ENCODE measurements at regions not wholly inside any gene's neighbourhood (a gene's known extent, or its start where the extent isn't known, plus 50 kb on each side); places are given as distances from the start of the nearest gene placed in this dataset.
"Not testable (repeated sequence)": the region's sequence is repeated elsewhere in the genome, so short reads cannot be mapped to it uniquely, and the experiment has no call there.

DNA sequence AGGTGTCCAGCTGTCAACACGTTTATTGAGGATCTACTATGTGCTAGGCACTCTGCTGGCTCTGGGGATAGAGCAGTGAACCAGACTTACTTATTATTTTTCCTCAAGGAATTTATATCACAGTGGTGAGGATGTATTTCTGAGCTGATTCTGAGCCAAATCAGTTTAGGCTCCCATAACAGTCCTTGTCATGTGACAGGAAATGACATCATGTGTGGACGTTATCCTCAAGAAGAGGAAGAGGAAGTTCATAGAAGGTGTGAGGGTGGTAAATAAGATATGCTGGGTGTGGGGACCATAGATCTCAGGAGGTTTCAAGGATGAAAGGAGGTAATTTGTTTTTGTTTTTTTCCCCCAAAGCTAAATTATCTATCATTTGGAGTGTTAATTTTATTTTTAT, 873.5 kb upstream of the EEF2KMT start:
- no peak for DNase-seq (ENCODE audit: extremely low read depth, low read depth)

DNA sequence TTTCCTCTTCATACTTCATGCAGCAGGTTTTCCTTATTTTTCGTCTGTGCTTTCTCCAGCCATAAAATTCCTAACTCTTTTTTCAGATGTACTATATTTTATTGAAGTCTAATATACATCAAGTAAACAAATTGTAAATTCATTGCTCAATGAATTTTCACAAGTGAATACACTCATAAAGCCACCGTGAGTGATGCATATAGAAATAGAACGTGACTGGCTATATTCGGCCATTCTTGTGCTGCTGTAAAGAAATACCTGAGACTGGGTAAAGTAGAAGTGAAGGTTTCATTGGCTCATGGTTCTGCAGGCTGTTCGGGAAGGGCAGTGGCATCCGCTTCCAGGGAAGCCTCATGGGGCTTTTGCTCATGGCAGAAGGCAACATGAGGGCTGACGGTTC, 868.4 kb upstream of the EEF2KMT start:
- no peak for DNase-seq (ENCODE audit: extremely low read depth, low read depth)

DNA sequence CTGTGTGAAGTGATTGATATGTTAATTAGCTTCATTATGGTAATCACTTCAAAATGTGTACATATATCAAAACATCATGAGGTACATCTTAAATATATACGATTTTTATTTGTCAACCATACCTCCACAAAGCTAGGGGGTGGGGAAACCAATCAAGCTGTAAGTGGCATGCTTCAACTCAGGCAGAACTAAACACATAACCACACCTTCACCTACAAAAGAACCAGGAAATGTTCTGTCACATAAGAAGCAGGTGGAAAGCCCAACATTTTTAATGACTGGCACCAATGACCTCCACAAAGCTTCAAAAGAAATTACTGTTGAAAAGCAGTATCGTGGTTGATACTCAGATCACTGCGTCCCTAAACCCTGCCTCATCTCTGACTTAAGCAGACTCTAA, 867.7 kb upstream of the EEF2KMT start:
- no peak for DNase-seq (ENCODE audit: extremely low read depth, low read depth)

DNA sequence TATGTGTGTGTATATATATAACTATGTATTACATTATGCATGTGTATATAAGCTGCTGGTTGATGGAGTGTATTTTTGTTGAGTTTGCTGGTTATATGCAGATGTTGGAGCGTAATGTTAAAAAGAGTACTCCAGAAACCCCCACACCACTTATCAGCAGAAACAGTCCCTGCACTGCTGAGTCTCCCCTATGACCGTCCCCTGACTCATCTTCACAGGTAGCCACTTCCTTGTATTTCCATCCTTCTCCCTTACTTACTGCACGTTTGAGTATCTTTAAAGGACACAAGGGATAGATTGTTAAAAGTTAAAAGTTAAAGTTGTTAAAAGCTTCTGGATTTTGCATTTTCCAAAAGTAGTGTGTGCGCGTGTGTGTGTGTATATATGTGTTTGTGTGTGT, 853.9 kb upstream of the EEF2KMT start:
- DNase-seq (ENCODE audit: extremely low read depth, low read depth): no peak

DNA sequence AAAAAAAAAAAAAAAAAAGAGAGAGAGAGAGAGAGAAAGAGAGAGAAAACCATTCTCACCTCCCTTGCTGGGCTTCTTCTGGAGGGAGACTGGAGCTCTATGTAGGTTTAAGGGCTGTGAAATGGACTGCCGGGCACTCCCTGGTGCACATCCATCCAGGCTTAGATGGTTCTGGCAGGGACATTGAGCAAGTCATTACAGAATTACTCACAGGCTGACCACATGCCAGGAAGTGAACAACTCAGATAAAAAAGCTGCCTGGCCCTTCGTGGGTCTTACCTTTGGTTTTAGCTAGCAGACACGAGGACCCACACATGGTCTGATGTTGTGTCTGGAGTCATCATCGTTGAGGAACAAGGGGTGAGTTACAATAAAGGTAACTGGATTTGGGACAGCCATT, 847.4 kb upstream of the EEF2KMT start:
- DNase-seq (ENCODE audit: extremely low read depth, low read depth): no peak

DNA sequence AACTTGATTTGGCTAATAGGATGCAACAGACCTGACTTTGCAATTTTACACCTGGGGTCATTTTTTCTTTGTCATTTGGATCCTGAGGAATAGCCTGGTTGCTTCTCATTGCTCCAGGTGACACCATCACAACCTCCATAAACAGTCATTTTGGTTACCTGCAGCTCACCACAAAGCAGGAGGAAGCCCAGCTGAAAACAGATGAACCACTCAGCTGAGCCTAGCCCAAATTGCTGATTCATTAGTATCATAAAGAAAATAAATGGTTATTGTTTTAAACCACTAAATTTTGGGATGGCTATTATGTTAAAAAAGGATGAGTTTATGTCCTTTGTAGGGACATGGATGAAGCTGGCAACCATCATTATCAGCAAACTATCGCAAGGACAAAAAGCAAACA, 841.0 kb upstream of the EEF2KMT start:
- DNase-seq (ENCODE audit: extremely low read depth, low read depth): no peak

DNA sequence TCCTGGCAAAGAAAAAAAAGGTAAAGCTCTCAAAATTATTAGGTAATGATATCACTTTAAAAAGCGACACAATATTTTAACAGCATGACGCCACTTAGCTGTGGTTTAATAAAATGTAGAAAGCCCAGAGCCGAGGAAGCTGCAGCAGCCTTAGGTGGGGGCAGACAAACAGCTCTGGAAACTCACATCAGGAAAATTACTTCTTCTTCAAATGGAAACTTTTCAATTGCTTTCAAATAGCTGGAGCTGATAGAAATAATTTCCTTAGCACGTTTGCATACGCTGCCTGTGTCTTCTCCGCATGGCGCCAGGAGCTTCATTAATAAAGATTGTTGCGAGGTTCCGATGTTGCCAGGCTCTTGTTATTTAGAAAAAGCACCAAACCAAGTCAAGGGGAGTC, 835.3 kb upstream of the EEF2KMT start:
- no peak for DNase-seq (ENCODE audit: extremely low read depth, low read depth)

DNA sequence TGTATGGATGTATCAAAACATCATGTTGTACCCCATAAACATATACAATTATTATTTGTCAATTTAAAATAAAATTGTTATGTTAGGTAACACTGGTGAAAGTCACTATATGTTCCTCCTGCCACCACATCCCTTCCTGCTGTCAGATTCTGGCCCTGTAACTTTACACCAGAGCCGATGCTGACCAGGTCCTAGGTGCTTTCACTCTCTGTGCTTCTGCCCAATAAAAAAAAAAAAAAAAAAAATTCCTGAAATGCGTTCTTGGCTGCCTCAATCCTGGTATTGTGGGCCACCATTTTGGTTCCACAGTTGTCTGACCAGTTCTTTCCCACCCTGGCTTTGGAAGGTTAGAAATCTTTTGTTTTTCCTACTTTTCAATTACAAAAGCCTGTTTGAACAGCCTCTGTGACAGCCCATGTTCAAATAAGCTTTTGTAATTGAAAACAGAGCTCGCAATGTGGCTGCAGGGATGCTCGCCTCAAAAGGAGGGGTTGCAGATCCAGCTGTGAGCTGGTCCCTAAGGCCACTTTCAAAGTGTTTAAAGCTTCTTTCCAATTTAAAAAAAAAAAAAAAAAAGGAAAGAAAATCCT, 831.0 kb upstream of the EEF2KMT start:
- DNase-seq (ENCODE audit: extremely low read depth, low read depth): no peak

DNA sequence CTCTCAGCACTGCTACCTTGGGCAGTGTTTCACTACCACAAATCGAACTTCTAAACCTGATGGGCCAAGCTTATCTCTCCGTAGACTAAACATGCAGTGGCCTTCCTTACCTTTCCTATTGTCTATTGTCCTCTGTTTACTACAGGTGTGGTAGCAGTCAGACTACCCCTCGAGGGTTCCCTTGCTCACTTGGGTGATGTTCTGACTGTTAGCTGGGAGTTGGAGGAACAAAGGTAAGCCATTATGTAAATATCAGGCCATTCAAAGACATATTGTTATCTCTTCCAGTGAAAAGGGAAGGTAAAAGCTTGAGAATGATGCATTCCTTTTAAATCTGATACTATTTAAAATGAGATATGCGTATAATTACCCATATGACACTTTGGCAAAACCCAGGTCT, 828.3 kb upstream of the EEF2KMT start:
- no peak for DNase-seq (ENCODE audit: extremely low read depth, low read depth)

DNA sequence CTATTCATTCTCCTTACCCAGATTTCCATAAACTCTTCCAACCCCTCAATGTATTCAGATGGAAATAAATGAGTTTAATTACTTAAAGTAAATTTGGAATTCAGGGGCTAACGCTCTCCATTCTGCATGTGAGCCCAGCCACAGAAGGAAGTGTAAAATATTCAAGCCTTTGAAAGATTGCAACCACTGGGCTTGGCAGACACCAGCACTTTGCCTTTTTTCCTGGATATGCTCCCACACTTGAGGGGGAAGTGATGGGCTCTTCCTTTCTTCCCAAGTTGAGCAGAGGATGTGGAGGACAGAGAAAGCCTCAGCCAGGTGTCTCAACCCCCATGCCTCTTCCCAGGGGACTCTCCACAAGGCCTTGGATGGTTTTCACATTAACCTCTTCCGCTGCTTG, 825.1 kb upstream of the EEF2KMT start:
- DNase-seq (ENCODE audit: extremely low read depth, low read depth): no peak

DNA sequence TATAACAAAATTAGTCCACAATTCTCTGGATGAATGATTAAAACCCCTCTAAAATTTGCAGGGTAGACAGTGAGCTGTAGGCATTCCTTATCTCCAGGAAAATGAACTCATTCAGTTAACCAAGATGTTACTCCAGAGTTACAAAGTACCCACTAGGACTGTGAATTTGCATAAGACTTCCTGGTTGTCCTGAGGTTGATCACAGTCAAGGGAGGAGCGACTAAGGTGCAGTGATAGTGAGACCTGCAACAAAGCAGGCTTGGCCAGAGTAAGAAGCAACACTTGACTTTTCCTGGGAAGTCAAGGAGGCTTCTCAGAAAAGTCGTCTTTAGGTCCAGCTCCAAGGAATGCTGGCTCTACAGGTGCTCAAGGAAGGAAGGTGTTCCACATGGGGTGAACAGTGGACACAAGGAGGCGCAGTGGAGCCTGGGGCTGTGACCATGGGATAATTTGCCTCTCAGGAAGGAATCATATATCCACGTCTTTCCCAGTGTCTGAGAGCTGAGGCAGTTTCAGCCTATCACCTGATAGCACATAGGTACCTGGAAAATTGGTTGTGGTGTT, 821.1 kb upstream of the EEF2KMT start:
- DNase-seq (ENCODE audit: extremely low read depth, low read depth): no peak

DNA sequence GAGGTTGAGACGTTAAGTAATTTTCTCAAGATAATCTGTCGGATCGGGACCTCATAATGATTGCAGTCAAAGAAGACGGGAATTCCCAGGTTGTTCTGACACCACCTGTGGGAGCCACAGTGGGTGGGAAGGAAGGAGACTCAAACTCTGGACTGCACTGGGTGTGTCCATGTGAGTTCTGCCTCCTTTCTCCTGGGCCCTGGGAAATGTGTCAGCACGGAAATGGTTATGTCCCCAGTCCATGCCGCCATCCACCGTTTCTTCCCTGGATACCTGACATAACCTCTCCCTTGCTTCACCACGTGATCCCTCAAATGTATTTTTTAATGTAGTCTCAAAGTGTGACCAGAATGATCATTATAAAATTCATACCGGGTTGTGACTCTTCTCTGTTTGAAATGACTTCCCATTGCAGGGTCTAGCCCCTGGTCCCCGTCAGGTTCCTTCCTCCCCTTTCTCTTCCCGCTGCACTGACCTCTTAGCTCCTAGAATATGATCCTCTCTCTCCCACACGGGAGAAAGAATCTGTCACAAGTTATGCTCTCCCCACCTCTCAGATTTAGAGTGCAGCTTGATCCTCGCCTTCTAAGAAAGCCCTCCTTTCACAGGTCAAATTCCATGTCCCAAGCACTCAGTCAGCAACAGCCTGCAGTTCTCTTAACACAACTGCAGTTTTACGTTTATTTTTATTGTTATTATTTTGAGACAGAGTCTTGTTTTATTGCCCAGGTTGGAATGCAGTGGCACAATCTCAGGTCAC, 820.0 kb upstream of the EEF2KMT start:
- DNase-seq (ENCODE audit: extremely low read depth, low read depth): no peak

DNA sequence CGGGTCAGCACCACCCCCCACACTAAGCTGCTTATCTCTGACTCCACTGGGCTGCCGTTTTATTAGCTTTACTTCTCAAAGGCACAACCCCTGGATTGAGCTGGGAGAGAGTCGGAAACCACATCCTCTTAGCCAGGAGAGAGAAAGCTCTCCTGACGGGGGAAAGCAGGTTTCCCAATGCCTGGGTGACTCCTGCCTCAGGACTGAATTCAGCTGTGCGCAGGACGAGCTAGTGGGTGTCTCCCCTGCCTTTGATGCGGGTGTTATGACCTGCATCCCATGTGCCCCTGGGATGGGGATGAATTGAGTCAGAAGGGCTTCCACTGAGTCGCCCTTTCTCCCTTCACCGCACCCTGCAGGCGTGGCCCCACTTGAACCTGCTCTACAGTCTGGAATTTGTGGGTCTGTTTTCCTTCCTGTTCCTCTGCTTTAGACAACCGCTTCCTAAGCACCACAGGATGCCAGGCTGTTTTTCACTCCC, 819.2 kb upstream of the EEF2KMT start:
- DNase-seq (ENCODE audit: extremely low read depth, low read depth): no peak

DNA sequence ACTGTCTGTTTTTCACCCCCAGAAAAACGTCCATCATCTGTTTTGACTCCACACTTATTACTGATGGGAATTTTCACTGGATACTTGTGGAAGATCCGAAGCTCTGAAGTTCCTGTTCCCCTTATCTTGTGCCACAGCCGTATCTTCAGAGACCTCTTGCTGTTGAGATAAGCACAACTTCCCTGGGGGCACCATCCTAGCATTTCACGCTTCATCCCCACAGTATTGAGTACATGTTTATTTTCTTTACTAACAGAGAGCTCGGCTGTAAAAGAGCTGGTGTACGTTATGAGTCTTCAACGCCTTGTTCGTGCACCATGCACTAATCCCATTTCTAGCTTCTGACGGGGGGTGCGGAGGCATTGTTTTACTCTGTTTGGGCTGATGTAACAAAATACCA, 813.6 kb upstream of the EEF2KMT start:
- DNase-seq (ENCODE audit: extremely low read depth, low read depth): no peak

DNA sequence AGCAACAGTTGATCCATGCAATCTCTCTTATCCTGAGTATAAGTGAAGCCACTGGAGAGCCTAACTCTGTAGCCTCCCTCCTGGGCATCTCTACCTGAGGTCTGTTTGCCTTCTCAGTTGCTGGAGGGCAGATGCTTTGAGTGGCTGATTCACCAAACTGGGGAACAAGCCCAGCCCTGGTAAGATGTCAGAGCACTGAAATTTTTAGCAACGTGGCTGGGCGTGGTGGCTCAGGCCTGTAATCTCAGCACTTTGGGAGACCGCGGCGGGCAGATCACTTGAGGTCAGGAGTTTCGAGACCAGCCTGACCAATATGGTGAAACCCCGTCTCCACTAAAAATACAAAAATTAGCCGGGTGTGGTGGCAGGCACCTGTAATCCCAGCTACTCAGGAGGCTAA, 812.0 kb upstream of the EEF2KMT start:
- DNase-seq (ENCODE audit: extremely low read depth, low read depth): not testable (repeated sequence)

DNA sequence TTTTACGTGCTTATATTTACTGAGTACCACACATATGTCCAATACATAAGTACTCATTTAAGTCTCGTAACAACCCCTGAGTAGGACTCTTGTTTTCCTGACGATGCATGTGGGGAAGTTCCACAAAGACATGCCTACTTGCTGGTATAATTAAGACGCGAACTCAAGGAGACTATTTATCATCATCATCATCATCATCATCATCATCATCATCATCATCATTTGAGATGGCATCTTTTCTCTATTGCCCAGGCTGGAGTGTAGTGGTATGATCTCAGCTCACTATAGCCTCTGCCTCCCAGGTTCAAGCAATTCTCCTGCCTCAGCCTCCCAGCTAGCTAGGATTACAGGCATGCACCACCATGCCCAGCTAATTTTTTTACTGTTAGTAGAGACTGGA, 809.9 kb upstream of the EEF2KMT start:
- no peak for DNase-seq (ENCODE audit: extremely low read depth, low read depth)

DNA sequence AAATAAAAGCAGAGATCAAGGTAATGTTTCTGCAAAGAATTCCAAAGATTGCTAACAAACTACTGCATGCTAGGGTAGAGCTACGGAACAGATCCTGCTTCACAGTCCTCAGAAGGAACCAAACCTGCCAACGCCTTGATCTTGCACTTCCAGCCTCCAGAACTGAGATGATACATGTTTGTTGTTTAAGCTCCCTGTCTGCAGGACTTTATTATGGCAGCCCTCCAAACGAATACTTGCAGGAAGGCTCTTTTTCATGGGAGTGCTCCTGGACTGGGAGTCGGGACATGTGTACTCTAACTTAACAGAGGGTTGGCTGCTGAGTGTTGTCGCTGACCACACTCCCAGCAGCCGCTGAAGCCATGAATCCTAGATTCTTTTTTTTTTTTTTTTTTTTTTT, 808.8 kb upstream of the EEF2KMT start:
- DNase-seq (ENCODE audit: extremely low read depth, low read depth): no peak

DNA sequence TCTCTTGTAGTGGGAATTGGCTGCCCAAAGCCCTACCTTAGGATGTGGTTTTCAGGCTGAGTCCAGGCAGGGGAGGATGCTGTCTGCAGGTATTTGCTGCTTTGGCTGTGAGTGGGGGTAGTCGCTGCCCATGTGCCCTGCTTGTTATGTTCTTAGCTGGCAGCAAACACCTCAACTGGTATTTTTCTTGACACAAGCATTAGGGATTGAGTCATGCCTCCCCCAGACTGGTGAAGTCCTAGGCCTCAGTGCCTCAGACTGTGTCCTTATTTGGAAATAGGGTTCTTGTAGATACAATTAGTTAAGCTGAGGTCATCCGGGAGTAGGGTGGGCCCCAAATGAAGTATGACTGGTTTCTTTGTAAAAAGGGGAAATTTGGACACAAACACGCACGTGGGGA, 808.3 kb upstream of the EEF2KMT start:
- DNase-seq (ENCODE audit: extremely low read depth, low read depth): no peak

DNA sequence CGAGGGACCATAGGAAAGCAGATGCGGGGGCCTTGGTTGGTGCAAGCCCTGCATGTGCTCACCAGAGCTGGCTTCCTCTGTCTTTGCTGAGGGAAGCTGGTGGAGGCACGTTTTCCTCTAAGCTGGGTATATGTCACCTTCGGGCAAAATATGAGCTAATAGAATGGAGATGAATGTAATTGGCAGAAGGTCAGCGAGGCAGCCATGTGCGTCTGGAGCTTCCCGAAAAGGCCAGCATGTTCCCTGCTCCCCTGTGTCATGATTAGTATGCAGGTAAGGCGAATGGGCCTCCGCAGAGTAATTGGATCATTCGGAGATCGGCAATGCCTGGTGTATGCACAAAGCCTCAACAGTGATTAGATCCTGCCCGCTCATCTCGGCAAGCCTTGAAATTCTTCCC, 806.2 kb upstream of the EEF2KMT start:
- no peak for DNase-seq (ENCODE audit: extremely low read depth, low read depth)

DNA sequence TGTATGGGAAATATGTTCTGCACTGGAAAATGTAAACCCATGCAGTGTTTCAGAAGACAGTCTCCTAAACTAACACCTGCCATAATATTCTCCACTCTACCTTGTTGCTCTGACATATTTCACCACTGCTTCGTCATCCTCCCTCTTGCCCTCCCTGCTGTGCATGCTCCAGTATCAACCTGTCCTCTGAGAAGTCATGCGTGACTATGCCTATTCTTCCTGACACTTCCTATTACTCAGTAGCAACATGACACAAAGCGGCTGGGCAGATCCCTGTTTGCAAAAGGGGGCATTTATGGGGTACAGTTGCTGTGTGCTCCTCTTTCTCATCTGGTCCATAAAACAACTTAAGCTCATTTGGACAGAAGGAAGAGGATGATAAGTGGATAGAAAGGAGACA, 805.6 kb upstream of the EEF2KMT start:
- no peak for DNase-seq (ENCODE audit: extremely low read depth, low read depth)

DNA sequence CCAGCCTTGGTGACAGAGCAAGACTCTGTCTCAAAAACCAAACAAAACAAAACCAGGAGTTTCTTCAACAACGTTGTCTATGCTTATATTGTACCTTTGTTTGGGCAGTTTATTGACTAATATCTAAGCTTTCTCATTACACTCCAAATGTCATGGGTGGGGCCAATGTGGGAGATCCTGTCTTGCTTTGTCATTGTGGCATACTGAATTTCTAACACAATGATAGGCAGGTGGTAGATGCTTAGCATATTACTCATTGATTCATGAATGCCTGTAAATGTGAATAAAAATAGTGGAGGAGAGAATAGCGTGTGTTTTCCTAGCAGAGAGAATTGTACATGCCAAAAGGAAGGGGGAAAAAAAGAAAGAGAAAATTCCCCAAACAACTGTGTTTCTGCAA, 802.5 kb upstream of the EEF2KMT start:
- no peak for DNase-seq (ENCODE audit: extremely low read depth, low read depth)

DNA sequence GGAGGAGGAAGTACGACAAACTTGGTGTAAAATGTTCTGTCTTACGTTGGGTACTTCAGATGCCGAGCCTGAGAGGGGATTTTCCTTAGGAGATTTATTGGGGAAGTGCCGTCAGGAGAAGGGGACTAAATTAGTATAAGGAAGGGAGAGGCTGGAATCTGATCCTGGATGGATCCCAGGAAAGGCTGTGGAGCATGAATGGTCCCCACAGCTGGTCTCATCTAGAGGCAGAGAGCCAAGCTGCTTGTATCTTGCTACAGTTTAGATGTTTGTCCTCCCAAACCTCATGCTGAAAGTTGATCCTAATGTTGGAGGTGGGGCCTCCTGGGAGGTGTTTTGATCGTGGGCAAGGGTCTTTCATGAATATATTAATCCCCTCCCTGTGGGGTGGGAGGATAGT, 798.4 kb upstream of the EEF2KMT start:
- DNase-seq (ENCODE audit: extremely low read depth, low read depth): no peak
